Ishikawa (cell line): ENCODE measurements at regions not wholly inside any gene's neighbourhood (a gene's known extent, or its start where the extent isn't known, plus 50 kb on each side); places are given as distances from the start of the nearest gene placed in this dataset.

ENCODE experiments used
- CEBPB ChIP-seq: IDR thresholded peaks from 2 replicates; pipeline ENCODE4 v1.6.1; 2012
- CREB1 ChIP-seq: IDR thresholded peaks from 2 replicates; pipeline ENCODE4 v1.6.1; 2012; ENCODE audit warnings: low read depth
- EGR1 ChIP-seq: IDR thresholded peaks from 2 replicates; pipeline ENCODE4 v1.6.1; 2012
- EP300 ChIP-seq: IDR thresholded peaks from 2 replicates; pipeline ENCODE4 v1.6.1; 2012; ENCODE audit warnings: borderline replicate concordance
- FOXM1 ChIP-seq: IDR thresholded peaks from 2 replicates; pipeline ENCODE4 v1.6.1; 2012; ENCODE audit warnings: low read depth, borderline replicate concordance
- NFIC ChIP-seq: IDR thresholded peaks from 2 replicates; pipeline ENCODE4 v1.6.1; 2012
- RAD21 ChIP-seq: IDR thresholded peaks from 2 replicates; pipeline ENCODE4 v1.6.1; 2012; ENCODE audit warnings: low read depth
- TAF1 ChIP-seq: IDR thresholded peaks from 2 replicates; pipeline ENCODE4 v1.6.1; 2012; ENCODE audit warnings: low read depth, mild to moderate bottlenecking
- TCF12 ChIP-seq: IDR thresholded peaks from 2 replicates; pipeline ENCODE4 v1.6.1; 2012; ENCODE audit warnings: low read depth
- TEAD4 ChIP-seq: IDR thresholded peaks from 2 replicates; pipeline ENCODE4 v1.6.1; 2012
- YY1 ChIP-seq: IDR thresholded peaks from 2 replicates; pipeline ENCODE4 v1.6.1; 2012; ENCODE audit warnings: low read depth
- ZBTB7A ChIP-seq: IDR thresholded peaks from 2 replicates; pipeline ENCODE4 v1.6.1; 2012; ENCODE audit warnings: low read depth
- TF ChIP-seq, protein P1 (sequence below): IDR thresholded peaks from 2 replicates; pipeline ENCODE4 v1.6.1; 2012
- TF ChIP-seq, protein P2 (sequence below): IDR thresholded peaks from 2 replicates; pipeline ENCODE4 v1.6.1; 2012
- TF ChIP-seq, protein P3 (sequence below): IDR thresholded peaks from 2 replicates; pipeline ENCODE4 v1.6.1; 2012; ENCODE audit warnings: low read depth, mild to moderate bottlenecking

DNA sequence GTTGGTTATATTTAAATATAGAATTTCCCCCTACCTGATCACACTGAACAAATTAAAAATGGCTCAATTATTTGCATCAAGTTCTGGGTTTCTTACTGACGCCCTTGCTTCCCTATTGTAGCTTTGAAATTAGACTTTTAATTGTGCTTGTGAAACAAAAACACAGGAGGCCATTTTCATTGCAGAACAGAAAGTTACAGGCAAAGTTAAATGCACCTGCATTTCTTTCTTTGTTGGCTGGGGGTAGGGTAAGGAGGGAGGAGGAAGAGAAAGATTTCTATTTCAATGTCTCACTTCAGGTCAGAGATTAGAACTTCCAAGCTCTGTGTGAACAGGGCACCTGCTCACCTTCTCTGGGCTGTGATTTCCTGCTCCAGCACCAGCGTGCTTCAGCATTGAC is 199.6 kb downstream of the BCL11A start:
- TF ChIP-seq NFIC (no peak), FOXM1 (no peak), TEAD4 (no peak), CEBPB (no peak), TCF12 (no peak), CREB1 (no peak), EP300 (no peak), TAF1 (no peak), EGR1 (no peak), YY1 (no peak)
- TF ChIP-seq, protein P1, sequence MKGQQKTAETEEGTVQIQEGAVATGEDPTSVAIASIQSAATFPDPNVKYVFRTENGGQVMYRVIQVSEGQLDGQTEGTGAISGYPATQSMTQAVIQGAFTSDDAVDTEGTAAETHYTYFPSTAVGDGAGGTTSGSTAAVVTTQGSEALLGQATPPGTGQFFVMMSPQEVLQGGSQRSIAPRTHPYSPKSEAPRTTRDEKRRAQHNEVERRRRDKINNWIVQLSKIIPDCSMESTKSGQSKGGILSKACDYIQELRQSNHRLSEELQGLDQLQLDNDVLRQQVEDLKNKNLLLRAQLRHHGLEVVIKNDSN: no peak
- TF ChIP-seq, protein P2, sequence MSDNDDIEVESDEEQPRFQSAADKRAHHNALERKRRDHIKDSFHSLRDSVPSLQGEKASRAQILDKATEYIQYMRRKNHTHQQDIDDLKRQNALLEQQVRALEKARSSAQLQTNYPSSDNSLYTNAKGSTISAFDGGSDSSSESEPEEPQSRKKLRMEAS: no peak

DNA sequence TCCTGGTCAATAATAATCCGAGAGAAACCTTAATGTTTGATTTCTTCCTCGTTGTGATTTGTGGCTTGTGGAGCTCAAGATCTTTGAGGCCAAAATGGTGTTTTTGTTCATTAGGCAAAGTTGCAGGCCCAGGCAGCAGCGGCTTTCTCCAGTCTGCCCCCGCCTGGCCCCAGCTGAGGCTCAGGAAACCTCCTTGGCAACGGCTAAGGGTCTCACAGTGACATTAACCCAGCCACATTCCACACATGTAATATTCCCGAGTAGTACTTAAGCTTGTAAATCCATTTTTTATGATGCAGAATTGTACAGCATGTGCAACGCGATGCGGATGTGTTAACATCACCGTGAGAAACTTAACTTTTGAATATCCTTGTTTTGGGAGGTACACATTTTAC is 200.1 kb downstream of the BCL11A start:
- TF ChIP-seq, protein P2: no peak
- TF ChIP-seq TAF1 (no peak), YY1 (no peak), NFIC (no peak), CREB1 (no peak), FOXM1 (no peak), EP300 (no peak), ZBTB7A (no peak), CEBPB (no peak), EGR1 (no peak), TEAD4 (no peak), RAD21 (no peak), TCF12 (no peak)
- TF ChIP-seq, protein P3, sequence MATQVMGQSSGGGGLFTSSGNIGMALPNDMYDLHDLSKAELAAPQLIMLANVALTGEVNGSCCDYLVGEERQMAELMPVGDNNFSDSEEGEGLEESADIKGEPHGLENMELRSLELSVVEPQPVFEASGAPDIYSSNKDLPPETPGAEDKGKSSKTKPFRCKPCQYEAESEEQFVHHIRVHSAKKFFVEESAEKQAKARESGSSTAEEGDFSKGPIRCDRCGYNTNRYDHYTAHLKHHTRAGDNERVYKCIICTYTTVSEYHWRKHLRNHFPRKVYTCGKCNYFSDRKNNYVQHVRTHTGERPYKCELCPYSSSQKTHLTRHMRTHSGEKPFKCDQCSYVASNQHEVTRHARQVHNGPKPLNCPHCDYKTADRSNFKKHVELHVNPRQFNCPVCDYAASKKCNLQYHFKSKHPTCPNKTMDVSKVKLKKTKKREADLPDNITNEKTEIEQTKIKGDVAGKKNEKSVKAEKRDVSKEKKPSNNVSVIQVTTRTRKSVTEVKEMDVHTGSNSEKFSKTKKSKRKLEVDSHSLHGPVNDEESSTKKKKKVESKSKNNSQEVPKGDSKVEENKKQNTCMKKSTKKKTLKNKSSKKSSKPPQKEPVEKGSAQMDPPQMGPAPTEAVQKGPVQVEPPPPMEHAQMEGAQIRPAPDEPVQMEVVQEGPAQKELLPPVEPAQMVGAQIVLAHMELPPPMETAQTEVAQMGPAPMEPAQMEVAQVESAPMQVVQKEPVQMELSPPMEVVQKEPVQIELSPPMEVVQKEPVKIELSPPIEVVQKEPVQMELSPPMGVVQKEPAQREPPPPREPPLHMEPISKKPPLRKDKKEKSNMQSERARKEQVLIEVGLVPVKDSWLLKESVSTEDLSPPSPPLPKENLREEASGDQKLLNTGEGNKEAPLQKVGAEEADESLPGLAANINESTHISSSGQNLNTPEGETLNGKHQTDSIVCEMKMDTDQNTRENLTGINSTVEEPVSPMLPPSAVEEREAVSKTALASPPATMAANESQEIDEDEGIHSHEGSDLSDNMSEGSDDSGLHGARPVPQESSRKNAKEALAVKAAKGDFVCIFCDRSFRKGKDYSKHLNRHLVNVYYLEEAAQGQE: no peak
- TF ChIP-seq, protein P1: no peak

DNA sequence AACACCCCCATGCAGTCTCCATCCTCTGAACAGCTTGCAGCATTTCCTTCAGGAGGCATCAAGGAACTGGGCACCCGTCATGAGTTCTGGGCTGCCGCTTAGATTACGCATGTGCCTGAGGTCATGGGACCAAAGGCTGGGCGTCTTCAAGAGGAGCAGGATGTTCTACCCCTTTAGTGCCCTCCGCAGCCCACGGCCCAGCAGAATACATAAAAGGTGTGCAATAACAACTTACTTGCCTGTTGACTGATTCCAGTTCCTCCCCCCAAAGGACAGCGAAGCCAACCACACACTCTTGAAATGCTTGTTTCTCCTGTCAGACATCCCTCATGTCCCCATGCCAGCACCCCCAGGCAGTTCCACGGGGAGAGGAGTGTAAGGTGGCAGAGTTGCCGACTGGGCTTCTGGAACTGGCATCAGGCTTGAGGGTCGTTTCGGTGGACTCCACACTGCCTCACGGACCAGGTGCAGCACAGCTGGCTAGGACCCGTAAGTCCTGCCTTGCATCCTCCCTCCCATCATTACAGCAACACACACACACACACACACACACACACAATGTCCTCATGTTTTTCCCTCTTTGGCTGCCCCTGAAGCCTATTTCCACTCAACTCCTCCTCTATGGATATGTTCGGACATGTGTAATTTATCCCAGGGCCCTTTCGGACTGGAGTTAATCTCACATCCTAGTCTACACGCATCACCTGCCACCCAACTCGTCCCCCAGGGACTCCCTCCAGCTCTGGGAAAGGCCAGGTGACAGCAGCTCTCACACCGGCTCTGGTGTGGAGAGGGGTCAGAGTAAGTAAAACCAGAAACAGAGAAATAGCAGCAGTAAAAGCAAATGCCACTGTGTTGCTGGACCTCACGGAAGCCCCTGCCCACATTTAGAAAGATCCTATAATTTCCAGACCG is 200.7 kb downstream of the BCL11A start:
- no peak for TF ChIP-seq TCF12

DNA sequence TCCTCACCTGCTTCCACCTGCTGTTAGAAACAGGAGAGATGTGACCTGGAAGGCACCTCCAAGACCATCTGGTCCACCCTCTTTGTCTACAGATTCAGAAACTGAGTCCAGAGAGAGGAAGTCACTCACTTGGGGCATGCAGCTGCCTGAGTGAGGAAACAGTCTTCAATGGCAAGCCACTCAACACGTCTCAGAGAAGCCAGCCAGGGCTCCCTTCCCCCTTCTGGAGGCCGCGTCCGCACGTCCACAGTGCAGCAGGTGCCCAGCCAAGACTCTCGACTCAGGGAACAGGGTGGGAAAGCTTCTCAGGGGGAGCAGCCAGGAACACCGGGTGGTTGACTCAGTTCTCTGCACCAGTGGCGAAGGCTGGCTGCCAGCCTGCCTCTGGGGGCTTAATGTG is 201.7 kb downstream of the BCL11A start:
- no peak for TF ChIP-seq RAD21
- TF ChIP-seq CREB1: no peak
- no peak for TF ChIP-seq ZBTB7A
- TF ChIP-seq FOXM1: no peak
- TF ChIP-seq TAF1: no peak
- TF ChIP-seq, protein P1: no peak
- no peak for TF ChIP-seq CEBPB

DNA sequence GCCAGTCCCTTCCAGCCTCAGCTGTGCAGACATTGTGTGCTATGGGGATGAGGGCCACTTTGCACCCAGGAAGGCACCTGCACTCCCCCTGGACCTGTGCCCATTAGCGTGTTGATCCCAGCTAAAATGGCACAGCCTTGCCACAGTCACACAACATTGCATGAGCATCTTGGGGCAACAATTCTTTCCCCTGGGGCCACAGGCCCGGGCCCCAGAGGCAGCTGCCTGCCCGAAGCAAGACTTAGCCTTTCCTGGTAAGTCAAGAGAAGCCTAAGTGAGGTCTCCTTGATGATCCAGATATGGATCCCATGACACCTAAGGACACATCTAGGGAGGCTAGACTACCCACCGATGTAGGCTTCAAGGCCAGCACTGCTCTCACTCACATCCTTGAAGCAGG is 202.1 kb downstream of the BCL11A start:
- TF ChIP-seq, protein P1: no peak
- TF ChIP-seq CREB1: no peak
- TF ChIP-seq NFIC: no peak
- TF ChIP-seq RAD21: no peak
- TF ChIP-seq TAF1: no peak
- no peak for TF ChIP-seq TCF12
- no peak for TF ChIP-seq ZBTB7A
- TF ChIP-seq, protein P3: no peak

DNA sequence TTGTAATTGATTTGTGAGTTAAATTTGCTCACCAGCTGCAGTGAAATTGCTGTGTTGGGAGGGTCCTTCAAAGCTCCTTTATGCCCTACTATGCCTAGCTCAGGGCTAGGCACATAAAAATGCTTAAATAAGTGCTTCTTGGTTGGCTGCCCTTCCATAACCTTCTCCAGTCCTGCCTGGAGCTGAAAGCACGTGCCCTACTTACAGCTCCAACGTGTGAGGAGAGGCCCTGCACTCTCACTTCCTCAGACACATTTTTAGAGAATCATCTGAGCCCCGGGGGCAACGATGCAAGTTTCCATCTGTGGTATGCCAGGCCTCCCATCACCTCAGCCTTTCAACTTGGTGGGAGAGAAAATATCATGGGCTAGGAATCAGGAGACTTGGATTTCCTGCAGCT is 202.7 kb downstream of the BCL11A start:
- TF ChIP-seq FOXM1 (no peak), EP300 (no peak), EGR1 (no peak), RAD21 (no peak), CREB1 (no peak), TEAD4 (no peak)
- TF ChIP-seq, protein P2: no peak
